HG03039 (cell line): ENCODE measurements at regions not wholly inside any gene's neighbourhood (a gene's known extent, or its start where the extent isn't known, plus 50 kb on each side); places are given as distances from the start of the nearest gene placed in this dataset.

Experiments used
- ATAC-seq: cut with Tn5 transposase; IDR thresholded peaks from one replicate; pipeline ENCODE4 v1.9.1; 2021; ENCODE audit warnings: mild to moderate bottlenecking, moderate library complexity; ENCODE audit not compliant: unreplicated experiment

DNA sequence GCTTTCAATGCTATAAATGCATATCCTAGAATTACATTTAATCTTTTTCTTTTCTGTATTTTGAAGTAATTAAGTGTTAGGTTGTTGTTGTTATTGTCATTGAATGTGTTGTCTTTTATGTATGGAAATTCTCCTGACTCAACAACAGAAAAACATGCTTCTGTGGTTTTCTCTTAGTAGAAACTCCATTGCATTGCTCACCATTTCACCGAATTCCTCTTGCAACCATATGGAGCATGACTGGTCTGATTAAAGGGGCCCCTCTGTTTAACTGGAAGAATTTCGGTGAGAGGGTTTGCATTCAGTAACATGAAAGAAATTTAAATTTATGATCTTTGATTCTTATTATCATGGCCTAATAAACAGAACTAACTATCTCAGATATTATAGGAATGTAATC, 454.3 kb upstream of the JARID2 start:
- no peak for ATAC-seq

GRCh38 chr6:14792118-14792955, 453.5 kb upstream of the JARID2 start:
- no peak for ATAC-seq

GRCh38 chr6:14795451-14795850, 450.4 kb upstream of the JARID2 start:
- no peak for ATAC-seq

DNA sequence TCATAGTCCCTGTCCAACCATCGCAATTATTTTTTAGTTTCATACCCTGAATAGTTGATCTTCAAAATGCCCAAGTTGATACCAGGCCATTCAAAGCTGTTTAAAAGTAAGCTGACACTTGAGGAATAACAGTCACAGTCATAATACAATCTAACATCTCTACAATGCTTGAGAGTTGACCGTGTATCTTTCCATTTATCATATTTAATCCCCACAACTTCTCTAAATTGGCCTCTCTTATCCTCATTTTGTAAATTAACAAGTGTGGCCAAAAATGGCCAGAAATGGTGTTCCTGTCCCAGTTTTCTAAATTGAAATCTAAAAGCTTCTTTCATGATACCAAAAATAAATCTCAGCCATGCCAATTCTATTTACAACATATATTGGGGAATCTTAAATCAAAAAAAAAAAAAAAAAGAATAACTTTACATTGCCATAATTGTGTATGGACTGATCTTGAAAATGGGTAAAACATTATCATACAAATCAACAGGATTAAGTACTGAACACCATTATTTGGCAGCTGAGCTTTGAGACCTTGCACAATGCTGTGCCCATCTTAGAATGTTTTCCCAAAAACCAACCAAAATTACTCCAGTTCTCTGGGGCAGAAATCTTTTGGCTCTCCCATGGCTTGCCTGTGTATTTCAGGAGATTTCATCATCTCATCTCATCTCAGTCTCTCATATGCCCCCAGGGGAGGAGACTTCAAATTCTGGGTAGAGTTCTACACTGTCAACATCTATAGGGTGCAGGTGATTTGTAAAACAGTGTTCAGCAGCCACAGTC, 448.7 kb upstream of the JARID2 start:
- ATAC-seq, result no peak

DNA sequence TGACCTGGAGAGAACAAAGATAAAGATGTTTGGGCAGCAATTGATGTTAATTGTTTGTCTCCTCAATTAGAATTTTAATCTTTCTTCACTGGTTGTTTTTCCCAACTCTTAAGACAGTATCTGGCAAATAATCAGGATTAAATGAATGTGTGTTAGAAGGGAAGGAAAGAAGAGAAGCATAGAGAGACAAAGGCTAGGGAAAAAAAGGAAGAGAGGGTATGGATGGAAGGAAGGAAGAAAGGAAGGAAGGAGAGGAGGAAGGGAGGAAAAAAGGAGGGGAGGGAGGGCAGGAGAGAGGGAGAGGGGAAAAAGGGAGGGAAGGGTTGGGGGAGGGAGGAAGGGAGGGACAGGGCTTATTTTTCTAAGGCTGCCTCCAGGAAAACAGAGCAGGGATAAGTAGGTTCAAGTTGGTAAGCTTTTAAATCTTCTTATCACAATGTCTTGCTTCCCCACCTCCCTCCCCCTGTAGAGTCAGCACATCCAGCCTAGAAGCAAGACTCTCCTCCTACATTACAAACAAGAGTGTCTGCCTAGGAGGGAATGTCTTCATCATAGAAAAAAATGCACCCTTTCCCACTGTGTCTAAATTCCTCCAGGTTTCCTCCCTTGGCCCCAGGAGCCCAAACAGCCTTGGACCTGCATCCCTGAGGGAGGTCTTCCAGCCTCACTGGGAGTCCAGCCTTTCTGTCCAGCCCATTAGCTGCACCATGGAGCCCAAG, 447.8 kb upstream of the JARID2 start:
- no peak for ATAC-seq

DNA sequence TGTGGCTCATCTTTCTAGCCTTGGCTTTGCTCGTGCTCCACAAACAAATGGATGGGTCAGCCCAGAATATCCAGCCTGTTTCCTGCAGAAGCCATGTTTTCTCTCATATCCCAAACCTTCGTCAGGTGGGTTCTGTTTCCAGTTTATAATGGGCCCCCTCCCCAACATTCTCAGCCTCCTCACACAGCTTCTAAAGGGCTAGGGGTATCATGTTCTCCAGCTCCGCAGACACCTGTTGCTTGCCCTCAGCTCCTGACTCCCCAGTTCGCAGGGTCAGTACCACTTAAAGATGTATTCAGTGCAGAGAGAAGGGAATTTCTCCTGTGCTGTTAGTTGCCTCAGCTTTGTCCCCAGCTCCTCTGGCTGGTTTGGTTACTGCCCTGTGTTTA, 447.3 kb upstream of the JARID2 start:
- ATAC-seq, result no peak

DNA sequence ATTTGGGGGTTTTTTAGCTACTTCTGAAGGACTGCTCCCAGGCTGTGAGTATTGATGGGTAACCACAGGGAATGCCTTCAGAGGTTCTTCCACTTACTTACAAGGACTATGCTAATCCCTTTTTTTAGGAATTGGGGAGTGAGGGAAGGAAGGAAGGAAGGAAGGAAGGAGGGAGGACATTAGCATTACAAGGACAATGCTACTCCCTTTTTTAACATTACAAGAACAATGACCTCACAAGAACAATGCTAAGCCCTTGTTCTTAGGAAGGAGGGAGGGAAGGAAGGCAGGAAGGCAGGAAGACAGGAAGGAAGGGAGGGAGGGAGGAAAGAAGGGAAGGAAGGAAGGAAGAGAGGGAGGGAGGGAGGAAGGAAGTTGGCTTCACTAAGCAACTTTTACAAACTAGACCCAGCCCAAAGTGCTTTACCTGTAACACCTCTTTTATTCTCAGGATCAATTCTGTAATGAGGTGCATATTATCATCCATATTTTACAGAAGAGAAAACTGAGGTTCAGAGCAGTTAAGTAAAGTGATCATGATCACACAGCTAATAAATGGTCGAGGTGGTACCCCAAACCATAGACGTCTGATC, 446.8 kb upstream of the JARID2 start:
- ATAC-seq, result no peak

- no peak for ATAC-seq
Observed at GRCh38 chr6:14799928-14800327, 445.9 kb upstream of the JARID2 start.

GRCh38 chr6:14802514-14803160, 443.2 kb upstream of the JARID2 start:
- ATAC-seq, result no peak

GRCh38 chr6:14804001-14804784, 441.7 kb upstream of the JARID2 start:
- ATAC-seq, result no peak

GRCh38 chr6:14804785-14805210, 441.1 kb upstream of the JARID2 start:
- no peak for ATAC-seq

DNA sequence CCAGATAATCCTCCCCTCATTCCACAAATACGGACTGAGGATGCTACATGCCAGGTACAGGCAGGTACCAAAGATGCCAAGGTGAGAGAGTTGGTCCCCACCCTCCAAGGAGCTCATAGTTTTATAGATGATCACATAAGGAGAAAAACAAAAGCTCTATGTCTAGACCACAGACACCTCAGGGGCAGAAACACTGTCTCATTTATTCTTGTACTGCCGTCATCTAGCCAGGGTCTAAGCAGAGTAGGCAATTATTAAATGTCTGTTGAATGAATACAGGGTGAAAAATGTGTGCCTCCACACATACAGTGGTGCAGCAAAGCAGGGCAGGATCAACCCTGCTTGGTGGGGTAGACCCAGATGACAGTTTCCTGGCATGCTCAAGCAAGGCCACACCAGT, 439.8 kb upstream of the JARID2 start:
- ATAC-seq, result no peak

DNA sequence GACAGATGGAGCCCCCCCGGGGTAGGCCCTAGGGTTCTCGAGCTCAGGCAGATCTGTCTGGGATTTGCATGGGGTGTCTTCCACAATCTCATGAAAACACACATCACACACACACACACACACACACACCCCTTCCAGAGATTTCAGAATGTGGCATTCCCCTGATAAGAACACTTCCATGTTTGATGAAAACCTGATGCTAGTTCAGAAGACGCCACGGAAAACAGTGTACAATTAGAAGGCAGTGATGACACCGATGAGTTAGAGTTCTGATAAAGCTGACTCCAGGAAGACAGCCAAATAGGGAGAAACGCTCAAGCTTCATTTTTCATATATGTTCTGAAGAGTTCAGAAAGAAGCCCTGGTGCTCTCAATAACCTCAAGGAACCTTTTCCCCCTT, 438.7 kb upstream of the JARID2 start:
- no peak for ATAC-seq

DNA sequence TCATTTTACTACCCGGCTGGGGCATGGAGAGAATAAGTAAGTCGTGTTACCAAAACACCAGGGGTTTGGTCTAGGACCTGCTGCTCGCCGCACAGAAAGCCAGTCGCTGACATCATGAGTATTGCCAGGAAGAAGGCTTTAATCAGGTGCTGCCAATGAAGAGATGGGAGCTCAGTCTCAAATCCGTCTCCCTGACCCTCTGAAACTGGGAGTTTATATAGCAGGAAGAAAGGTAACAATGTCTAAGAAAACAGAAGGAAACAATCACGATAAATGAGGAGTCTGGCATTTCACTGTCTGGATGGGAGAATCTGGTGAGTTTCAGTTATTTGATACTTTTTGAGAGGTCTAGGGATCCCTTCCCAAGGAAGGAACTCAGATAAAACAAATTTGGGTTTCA, 437.9 kb upstream of the JARID2 start:
- no peak for ATAC-seq

DNA sequence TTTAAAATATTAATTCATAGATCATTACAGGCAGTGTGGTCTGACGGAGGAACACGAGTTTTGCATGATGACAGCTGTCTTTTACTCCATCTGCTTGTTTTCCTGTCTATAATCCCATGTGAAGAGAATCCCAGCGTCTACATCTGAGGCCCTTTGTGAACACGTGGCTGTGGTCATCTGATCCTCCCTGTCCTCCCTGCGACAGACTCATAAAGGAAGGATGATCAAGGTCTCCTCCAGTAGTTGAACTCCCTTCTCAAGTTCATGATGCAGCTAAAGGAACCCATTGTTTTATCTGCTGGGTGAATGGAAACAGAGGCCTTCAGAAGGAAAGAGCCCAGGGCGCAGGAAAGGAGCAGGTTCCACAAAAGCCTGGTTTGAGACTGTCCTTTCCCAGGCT, 435.8 kb upstream of the JARID2 start:
- no peak for ATAC-seq

- no peak for ATAC-seq
Observed at GRCh38 chr6:14811775-14812428, 434.0 kb upstream of the JARID2 start.

DNA sequence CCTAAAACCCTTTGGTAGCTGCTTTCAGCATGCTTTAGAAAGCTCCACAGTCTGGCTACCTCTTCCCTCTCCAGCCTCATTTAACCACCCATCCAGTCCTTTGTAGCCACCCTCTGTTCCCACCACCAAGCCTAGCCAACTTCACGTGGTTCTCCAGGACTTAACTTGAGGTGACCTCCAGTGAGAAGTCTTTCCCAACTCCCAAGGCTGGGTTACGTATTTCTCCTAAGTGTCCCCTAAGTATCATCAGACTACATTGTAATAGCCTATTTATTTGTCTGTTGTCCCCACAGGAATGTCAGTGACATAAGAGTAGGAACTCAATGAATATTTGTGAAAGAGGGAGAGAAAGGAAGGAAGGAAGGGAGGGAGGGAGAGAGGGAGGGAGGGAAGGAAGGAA, 431.9 kb upstream of the JARID2 start:
- no peak for ATAC-seq

- no peak for ATAC-seq
Observed at GRCh38 chr6:14816116-14816859, 429.6 kb upstream of the JARID2 start.

DNA sequence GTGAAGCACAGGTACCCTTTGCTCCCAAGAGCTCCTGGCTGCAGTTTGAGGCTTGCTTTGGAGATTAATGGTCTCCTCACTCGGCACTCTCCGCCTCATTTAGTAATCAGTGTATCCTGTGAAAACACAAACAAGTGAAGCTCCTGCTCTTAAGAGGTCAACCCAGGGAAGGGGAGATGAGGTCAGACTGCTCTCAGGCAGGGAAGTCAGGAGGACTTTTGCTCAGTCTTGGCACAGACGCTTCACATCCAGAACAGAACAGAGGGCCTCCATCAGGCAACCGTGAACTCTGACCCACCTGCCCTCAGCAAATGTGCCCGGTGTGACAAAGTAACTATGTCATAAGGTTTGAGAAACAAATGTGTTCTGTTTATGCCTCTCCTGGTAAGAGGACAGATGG, 428.8 kb upstream of the JARID2 start:
- ATAC-seq, result no peak
